Daoy (cell line): ENCODE measurements at regions not wholly inside any gene's neighbourhood (a gene's known extent, or its start where the extent isn't known, plus 50 kb on each side); places are given as distances from the start of the nearest gene placed in this dataset.
A peak's percentile ranks its signal among the peaks of the same experiment; 100 is the strongest.
"Not testable (repeated sequence)": the region's sequence is repeated elsewhere in the genome, so short reads cannot be mapped to it uniquely, and the experiment has no call there.

Source experiments
- DNase-seq: peaks from one replicate; pipeline ENCODE4 v3.0.0-alpha.2; 2015; ENCODE audit warnings: low read depth

DNA sequence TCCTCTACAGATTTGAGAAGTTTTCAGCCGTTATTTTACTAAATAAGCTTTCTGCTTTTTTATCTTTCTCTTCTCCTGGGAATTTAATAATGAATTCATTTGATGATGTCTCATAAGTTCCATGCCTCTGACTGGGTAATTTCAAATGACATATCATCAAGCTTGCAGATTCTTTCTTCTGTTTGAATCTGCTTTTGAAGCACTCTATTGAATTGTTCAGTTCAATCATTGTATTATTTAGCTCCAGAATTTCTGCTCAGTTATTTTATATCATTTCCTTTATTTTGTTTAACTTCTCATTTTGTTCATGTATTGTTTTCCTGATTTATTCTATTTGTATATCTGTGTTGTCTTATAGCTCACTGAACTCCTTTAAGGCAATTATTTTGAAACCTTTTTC lies 196.9 kb upstream of the CNTNAP2 start:
- no peak for DNase-seq

DNA sequence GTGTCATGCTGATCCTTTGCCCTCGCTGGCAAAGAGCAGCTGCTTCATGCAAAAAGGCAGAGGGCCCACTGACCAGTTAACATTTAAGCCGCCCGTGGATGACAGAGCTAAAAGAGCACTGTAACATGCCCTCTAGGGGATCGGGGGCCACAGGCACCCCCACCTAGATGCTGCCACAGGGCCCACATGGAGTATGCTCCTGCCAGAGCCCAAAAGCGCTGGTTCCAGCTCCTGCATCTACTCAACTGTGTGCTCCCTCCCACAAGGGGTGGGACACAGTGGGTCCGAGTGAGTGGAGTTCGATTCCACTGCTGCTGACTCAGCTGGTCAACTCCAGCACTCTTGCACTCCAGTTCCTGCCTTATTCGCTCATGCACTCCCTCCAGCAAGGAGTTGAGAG lies 199.8 kb upstream of the CNTNAP2 start:
- DNase-seq = no peak

DNA sequence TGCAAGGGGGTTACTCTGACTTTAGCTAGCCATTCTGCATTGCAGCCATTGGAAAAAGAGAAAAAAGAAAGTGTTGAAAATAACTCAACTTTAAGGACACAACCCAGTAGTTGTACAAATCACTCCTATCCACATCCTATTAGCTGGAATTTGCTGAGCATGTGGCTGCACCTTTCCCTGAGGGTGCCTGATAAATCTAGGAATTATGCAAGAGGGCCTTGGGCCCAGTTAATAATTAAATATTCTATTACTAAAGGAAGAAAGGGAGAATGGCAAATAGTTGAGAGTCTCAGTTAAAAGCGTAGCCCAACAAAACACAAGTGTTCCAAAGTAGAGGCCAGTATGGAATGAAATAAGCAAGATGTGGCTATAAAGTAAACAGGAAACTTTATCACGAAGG lies 200.9 kb upstream of the CNTNAP2 start:
- no peak for DNase-seq

DNA sequence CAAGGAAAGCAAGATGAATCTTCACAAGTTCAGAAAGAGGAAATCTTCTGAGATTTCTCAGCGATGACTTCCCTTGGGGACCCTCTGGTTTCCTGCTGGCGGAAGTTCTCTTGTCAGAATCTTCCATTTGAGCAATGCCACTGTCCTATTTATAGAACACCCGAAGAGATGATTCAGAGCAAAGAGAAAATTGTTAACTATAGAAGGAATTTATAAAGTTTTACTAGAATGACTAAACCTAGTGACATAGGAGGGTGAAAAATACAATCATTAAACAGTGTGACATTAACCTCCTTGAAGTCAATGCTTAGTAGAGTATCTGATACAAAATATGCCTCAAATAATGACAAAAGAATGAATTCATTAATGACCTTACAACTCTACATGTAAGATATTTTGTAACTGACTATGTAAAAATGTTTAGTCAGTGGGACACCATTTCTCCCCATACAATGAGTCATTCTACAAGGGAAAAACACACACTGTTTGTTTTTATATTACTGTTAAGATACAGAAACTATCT lies 206.5 kb upstream of the CNTNAP2 start:
- DNase-seq = no peak

DNA sequence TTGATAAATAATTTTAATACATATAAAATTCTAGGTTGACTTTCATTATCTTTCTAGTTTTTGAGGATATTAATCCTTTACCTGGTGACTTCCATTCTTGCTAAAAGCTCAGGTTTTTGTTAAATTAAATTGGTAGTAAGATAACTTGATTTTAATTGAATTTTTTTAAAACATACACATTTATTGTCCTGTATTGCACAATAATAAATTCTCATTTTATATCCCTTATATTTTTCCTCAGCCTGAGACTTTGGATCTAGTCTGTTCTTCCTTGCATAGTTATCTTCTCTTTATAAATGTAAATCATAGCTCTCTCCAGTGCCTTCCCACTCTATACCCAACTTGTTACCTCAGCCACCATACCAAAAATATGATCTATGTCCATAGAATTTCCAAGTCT lies 212.9 kb upstream of the CNTNAP2 start:
- DNase-seq = no peak

DNA sequence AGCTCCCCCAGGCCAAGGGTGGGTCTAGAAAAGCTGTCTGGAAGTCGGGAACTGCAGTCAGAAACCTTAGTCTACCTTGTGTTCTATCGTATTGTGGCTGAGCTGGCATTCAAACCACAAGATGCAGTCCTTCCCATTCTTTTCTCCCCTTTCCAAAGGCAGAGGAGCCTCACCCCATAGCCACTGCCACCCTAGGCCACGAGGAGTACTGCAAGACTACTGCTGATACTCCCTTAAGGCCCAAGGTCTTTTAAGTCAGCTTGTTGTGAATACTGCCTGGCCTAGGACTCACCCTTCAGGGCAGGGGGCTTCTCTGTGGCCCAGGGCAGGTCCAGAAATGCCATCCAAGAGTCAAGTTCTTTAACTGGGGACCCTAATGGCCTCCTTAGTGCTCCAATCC lies 214.5 kb upstream of the CNTNAP2 start:
- DNase-seq = no peak

DNA sequence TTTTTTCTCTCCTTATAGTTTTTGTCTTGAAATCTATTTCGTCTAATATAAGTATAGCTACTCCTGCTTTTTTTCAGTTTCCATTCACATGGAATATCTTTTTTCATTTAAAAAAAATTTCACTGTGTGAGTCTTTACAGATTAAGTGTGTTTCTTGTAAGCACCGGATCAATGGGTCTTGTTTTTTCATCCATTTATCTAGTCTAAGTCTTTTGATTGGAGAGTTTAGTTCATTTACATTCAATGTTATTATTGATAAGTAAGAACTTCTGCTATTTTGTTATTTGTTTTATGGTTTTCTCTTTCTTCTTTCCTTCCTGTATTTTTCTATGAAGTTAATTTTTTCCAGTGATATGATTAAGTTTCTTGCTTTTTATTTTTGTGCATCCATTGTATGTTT lies 216.7 kb upstream of the CNTNAP2 start:
- no peak for DNase-seq

DNA sequence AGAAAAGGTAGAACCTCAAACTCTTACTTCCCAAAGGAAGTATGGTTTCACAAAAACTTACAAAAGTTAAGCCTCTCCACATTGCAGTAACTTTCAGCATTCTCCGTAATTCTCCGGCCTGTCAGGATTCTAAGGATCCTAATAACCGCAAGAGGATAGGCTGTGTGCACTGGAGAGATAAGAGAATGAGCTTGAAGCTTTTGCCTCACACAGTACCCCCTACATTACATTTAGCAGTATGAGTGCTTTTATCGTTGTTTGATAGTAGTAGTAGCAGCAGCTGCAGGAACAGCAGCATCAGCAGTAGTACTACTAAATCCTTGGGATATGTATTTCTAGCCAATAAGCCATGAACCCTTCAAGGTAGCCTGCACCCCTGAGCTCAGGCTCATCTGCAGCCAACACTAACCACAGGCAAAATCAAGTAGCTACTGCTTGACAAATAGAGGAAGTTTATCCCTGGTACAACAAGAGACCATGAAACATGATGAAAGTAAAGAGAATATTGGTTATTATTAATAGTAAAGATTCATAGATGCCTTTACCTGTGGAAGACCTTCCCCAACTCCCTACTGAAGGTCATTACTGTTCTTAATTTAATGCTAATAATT lies 222.6 kb upstream of the CNTNAP2 start:
- no peak for DNase-seq

DNA sequence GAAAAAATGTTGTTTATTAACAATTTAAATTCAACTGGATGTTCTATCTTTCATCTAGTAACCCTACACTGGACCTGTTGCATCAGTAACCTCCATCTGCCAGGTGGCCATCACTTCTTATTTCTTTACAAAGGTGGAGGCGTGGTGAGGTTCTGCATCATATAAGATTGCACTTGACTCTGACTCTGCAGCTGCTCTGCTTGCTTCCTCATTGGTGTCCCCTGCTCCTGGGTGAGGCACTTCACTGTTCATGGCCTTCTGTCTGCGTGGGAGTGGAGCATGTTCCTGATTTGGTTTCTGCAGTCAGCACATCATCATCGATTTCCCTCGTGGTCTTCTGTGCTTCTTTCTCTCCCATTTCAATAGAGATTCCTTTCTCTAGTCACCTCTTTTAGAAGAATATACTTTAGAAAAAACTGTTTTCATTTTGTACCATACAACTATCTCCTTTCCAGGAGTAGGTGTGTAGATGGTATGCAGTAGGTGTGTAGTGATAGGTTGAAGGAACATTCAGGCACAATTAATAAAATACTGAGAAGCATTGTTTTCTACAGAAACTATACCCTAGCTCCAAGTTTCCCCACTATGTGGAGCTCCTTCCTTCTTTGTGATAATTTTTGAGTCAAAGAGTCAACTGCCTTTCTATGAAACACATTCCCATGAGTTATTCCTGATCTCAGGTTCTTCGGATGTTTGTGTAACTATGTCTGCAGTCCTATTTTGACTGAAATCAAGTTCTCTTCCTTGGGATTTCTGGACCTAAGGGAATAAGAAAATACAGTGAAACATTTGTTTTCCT lies 231.7 kb upstream of the CNTNAP2 start:
- DNase-seq = no peak

DNA sequence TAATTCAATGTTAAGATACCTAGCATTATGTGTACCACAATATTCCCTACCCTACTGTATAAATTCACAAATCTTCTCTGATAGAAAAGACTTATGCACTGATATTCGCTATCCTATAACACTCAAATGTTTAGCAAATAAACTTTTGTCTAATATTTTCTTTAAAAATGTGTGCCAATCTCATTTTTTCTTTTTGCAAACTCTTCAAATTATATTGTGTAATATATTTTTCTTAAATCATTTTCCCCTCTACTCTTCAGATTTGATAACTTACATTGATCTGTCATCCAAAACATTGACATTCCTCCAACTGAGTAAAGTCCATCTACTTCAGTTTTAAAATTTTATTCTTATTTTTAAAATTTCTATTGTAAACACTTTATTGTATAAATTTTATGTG lies 240.2 kb upstream of the CNTNAP2 start:
- no peak for DNase-seq

DNA sequence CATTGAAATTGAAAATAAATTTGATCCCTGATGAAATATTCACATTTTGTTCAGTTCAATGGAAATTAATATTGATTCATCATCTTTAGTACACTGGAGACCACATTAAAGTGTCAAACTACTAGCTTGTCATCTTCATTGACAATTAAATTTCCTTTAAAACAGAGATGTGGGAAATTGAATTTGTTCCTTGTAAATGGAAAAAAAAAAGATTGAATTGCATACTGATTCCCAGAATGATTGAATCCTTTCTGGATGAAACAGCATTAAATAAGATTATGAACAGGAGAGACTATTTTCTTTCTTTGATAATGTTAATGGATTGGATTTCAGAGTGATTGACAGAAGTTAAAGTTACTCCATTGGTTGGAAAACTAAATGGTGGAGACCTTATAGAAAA lies 241.3 kb upstream of the CNTNAP2 start:
- DNase-seq = no peak

DNA sequence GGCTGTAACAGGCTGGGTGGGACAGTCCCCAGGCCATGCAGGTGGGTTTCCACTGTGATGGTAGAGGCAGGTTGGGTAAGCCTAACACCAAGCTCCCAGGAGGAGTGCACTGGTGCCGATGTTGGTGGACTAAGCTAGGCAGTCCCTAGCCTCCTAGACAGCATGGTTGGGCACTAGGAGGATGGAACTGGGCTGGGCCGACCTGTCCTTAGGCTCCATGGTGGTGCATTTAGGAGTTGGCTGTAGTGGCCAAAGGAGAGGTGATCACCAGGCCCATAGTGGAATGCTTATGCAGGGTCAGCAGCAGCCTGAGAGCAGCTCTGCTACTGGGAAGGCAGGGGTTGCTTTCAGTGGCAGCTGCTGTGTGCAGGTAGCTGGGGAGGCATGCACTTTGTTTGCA lies 247.7 kb upstream of the CNTNAP2 start:
- DNase-seq = no peak

DNA sequence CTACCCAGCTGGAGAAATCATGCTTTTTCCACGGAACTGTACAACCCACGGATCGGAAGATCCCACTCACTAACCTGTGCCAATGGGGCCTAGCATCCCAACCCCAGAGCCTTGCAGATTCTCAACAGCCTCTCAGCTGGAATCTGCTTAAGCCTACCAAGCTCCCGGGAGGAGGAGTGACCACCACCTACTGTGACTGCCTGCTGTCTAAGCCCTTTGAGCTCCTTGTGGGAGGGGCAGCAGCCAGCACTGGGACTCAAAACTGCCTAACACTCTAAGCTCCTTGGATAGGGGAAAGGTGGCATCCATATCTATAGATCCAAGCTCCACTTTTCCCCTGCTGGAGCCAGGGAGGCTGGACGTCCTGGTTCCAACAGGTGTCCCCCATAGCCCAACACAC lies 254.4 kb upstream of the CNTNAP2 start:
- DNase-seq = no peak

DNA sequence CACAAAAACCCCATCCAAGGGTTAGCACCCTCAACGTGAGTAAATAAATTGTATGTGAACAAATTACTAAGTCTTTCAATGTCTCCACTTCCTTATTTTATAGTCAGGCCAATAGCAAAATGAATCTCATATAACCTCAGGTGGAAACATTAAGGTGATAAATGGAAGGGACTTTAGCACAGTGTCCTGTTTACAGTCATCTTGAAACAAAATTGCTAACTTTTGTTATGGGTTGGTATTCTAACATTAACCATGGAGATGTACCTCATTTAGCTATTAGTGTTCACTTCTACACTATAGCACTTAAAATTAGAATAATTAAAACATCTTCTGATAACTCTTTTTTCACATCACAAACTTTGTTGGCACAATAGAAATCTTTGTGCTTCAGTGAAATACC lies 255.8 kb upstream of the CNTNAP2 start:
- DNase-seq = no peak

DNA sequence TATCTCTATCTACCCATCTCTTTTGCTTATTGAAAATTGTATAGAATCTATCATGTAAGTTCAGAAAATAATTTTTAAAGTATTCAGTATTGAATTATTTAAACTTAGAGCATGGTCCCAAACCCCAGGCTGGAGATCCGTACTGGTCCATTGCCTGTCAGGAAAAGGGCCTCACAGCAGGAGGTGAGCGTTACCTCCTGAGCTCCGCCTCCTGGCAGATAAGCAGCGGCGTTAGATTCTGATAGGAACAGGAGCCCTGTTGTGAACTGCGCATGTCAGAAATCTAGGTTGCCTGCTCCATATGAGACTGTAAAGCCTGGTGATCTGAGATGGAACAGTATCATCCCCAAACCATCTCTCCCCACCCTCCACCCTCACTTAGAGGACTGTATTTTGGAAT lies 266.0 kb upstream of the CNTNAP2 start:
- no peak for DNase-seq

DNA sequence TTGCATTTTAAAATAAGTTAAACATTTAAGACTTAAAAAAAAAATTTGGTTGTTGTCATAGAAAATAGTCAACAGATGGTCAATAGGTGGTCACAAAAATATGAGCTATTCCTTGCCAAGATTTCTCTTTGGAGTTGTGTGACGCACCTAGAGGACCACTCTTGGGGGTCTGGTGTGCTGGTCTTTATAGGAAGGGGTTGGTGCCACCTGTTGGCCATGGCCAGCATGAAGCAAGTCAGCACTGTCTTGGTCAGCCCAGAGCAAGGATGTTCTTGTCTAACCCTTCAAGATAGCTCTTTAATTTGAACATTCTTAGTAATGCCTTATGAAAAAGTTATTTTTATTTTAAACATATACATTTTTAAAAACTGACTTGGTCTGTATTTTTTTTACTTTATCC lies 267.9 kb upstream of the CNTNAP2 start:
- peak; percentile 11 for DNase-seq

DNA sequence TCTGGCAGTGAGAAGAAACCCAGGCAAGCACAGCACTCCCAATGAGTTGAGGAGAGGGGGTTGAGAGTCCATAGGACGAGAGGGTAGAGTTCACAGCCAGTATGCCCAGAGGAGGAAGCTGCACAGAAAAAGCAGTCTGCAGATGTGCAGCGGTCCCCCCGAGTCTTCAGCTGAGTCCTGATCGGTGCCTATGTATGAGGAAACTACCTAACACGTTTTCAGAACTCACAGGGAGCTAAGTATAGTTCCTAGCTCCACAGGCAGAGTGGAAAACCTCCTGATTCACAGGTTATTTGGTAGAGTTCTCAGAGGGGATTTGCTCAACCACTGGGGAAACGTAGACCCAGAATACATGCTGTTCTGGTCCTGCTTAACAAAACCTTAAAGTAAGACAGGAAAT lies 271.3 kb upstream of the CNTNAP2 start:
- DNase-seq = no peak

DNA sequence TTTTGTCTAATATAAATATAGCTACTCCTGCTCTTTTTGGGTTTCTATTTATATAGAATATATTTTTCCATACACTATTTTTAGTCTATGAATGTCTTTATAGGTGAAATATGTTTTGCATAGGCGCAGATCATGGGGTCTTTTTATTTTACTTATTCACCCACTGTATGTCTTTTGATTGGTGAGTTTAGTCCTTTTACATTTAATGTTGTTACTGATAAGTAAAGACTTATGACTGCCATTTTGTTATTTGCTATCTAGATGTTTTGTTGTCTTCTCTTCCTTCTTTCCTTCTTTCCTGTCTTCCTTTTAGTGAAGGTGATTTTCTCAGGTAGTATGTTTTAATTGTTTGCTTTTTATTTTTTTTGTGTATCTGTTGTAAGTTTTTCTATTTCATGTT lies 276.8 kb upstream of the CNTNAP2 start:
- DNase-seq = no peak

DNA sequence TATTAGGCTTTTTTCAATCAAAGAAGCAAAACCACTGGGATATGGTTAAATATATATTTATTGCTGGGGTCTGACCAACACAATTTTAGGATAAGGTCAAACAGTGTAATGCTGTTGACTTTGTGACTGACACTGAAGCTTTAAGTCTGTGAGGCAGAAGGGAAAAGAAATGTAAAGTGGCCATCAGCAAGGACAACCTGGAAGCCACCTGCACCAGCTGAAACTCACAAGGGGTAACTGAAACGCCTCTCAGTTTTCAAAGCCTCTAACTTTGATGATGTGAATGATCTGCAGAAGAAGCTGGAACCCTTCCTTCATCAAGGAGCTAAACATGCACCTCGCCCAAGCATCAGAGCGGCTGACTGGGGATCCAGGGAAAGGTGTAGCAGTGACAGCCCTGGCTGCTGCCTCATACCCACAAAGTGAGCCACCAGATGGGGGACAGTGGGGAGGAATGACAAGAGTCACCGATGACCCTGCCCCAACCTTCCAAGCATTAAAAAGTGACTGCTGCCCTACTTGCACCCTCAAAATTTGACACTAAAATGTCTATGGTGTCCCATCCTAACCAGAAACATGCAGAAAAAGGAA lies 284.9 kb upstream of the CNTNAP2 start:
- DNase-seq = no peak

DNA sequence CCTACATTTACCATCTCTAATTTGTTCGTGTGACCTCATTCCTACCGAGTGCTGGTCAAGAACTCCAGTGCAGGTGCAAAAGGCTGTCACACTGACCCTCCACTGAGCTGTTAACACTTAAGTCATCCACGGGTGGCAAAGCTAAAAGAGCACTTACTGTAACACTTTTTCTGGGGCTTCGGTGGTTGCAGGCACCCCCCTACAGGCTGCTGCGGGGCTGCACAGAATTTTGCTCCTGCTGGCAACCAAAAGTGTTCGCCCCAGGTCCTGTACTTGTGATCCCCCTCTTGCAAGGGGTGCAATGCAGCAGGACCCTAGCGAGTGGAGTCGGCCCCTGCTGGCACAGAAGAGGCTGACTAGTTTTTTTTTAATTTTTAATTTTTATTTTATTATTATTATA lies 298.9 kb upstream of the CNTNAP2 start:
- no peak for DNase-seq

DNA sequence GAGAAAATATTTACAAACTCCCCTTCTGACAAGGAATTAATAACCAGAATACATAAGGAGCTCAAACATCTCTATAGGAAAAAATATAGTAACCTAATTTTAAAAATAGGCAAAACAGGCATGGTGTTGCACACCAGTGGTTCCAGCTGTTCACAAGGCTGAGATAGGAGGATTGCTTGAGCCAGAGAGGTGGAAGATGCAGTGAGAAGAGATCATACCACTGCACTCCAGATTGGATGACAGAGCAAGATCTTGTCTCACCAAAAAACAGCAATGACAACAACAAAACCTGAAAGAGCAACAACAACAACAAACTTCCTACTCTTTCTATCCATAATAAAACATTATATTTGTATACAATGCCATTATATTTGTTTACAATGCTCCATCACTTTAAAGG lies 304.4 kb upstream of the CNTNAP2 start:
- no peak for DNase-seq

DNA sequence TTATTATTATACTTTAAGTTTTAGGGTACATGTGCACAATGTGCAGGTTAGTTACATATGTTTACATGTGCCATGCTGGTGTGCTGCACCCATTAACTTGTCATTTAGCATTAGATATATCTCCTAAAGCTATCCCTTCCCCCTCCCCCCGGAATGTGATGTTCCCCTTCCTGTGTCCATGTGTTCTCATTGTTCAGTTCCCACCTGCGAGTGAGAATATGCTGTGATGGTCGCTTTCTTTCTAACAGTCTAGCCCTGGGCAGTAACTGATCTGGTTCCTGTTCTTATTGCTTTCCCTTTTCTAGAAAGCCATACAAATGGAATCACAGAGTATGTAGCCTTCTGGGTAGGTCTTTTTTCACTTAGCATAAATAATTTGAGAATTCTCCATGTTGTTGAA lies 311.1 kb upstream of the CNTNAP2 start:
- DNase-seq = not testable (repeated sequence)

DNA sequence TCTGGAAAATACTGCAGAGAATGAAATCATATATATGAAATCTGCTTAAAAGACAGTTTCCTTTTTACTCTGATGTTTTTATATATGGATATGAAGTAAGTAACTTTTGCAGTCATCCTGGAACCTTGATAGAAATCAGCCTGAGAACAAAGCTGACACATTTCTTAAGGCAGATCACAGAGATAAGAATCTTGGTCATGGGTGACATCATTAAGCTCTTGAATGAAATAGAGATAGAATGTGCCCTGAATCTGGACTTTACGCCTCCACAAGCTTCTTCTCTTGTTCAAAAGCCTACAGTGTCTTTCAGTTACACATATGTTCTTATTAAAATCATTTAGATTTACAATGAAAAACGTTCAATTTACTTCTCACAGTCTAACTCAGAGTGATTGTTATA lies 319.1 kb upstream of the CNTNAP2 start:
- no peak for DNase-seq
